ENCODE measurements at regions not wholly inside any gene's neighbourhood (a gene's known extent, or its start where the extent isn't known, plus 50 kb on each side); places are given as distances from the start of the nearest gene placed in this dataset.

- TF ChIP-seq EZH2phosphoT487 (IDR thresholded peaks at IDR 0.05) (no peak), EZH2 (IDR thresholded peaks at IDR 0.05) (no peak), CTCF (IDR thresholded peaks at IDR 0.05) (no peak)
- Mint-ChIP-seq H3K9me3 (peaks cover 8% of the 10 kb centered on the region), H3K4me3 (no peak overlapping the region), H3K27ac (no peak overlapping the region), H3K27me3 (ENCODE audit: insufficient read depth, low read depth) (peaks cover 6% of the 10 kb centered on the region), H3K36me3 (no peaks in the 10 kb centered on the region), H3K4me1 (peaks cover 8% of the 10 kb centered on the region)
- Histone ChIP-seq H4K20me1 (ENCODE audit: low read depth) (no peaks in the 10 kb centered on the region), H3K4me2 (no peak overlapping the region), H3K27ac (no peak overlapping the region), H3K9me3 (ENCODE audit: low read depth) (no peaks in the 10 kb centered on the region), H3K9ac (no peak overlapping the region), H3K4me3 (no peak overlapping the region), H3K27me3 (peaks cover 4% of the 10 kb centered on the region), H3K36me3 (no peaks in the 10 kb centered on the region), H2AFZ (replicated peaks) (no peak overlapping the region), H3K79me2 (ENCODE audit: low read depth) (no peaks in the 10 kb centered on the region), H3F3A (ENCODE audit: low read depth) (no peaks in the 10 kb centered on the region), H3K4me1 (peaks cover 19% of the 10 kb centered on the region)
- DNase-seq (ENCODE audit: low spot score), result no peak
Observed at GRCh38 chr10:118454211-118454610, 112.1 kb upstream of the FAM204A start.

- peaks cover 19% of the 10 kb centered on the region for H3K4me1 ChIP-seq
- TF ChIP-seq EZH2 (IDR thresholded peaks at IDR 0.05) (no peak), EZH2phosphoT487 (IDR thresholded peaks at IDR 0.05) (no peak), CTCF (IDR thresholded peaks at IDR 0.05) (no peak)
- H3K9me3 ChIP-seq (ENCODE audit: low read depth), result no peaks in the 10 kb centered on the region
- no peaks in the 10 kb centered on the region for H3F3A ChIP-seq (ENCODE audit: low read depth)
- H4K20me1 ChIP-seq (ENCODE audit: low read depth), result no peaks in the 10 kb centered on the region
- H3K9ac ChIP-seq, result no peak overlapping the region
- H3K27me3 ChIP-seq, result no peaks in the 10 kb centered on the region
- peaks cover 8% of the 10 kb centered on the region for H3K27me3 Mint-ChIP-seq (ENCODE audit: insufficient read depth, low read depth)
- H2AFZ ChIP-seq (replicated peaks), result no peak overlapping the region
- no peak for DNase-seq (ENCODE audit: low spot score)
- H3K36me3 ChIP-seq, result no peaks in the 10 kb centered on the region
- H3K36me3 Mint-ChIP-seq, result no peaks in the 10 kb centered on the region
- H3K4me3 ChIP-seq, result no peak overlapping the region
- no peak overlapping the region for H3K4me3 Mint-ChIP-seq
- no peak overlapping the region for H3K27ac Mint-ChIP-seq
- H3K9me3 Mint-ChIP-seq, result peaks cover 8% of the 10 kb centered on the region
- H3K4me1 Mint-ChIP-seq, result peaks cover 8% of the 10 kb centered on the region
- no peaks in the 10 kb centered on the region for H3K79me2 ChIP-seq (ENCODE audit: low read depth)
- H3K4me2 ChIP-seq, result no peak overlapping the region
- H3K27ac ChIP-seq, result no peak overlapping the region
Observed at GRCh38 chr10:118452098-118452497, 110.0 kb upstream of the FAM204A start.

GRCh38 chr10:118449521-118449920 is 107.4 kb upstream of the FAM204A start:
- Mint-ChIP-seq H3K27ac (no peak overlapping the region), H3K9me3 (peaks cover 8% of the 10 kb centered on the region), H3K27me3 (ENCODE audit: insufficient read depth, low read depth) (peaks cover 8% of the 10 kb centered on the region), H3K4me1 (no peaks in the 10 kb centered on the region), H3K36me3 (no peaks in the 10 kb centered on the region), H3K4me3 (no peak overlapping the region)
- H3K27ac ChIP-seq, result no peak overlapping the region
- H2AFZ ChIP-seq (replicated peaks), result no peak overlapping the region
- no peak overlapping the region for H3K4me3 ChIP-seq
- no peaks in the 10 kb centered on the region for H3K27me3 ChIP-seq
- H3F3A ChIP-seq (ENCODE audit: low read depth), result no peaks in the 10 kb centered on the region
- no peaks in the 10 kb centered on the region for H4K20me1 ChIP-seq (ENCODE audit: low read depth)
- no peaks in the 10 kb centered on the region for H3K36me3 ChIP-seq
- no peak overlapping the region for H3K9ac ChIP-seq
- no peak overlapping the region for H3K4me2 ChIP-seq
- H3K4me1 ChIP-seq, result peaks cover 5% of the 10 kb centered on the region
- no peak for DNase-seq (ENCODE audit: low spot score)
- no peaks in the 10 kb centered on the region for H3K9me3 ChIP-seq (ENCODE audit: low read depth)
- TF ChIP-seq EZH2phosphoT487 (IDR thresholded peaks at IDR 0.05) (no peak), EZH2 (IDR thresholded peaks at IDR 0.05) (no peak), CTCF (IDR thresholded peaks at IDR 0.05) (no peak)
- no peaks in the 10 kb centered on the region for H3K79me2 ChIP-seq (ENCODE audit: low read depth)
